ENCODE measurements at regions not wholly inside any gene's neighbourhood (a gene's known extent, or its start where the extent isn't known, plus 50 kb on each side); places are given as distances from the start of the nearest gene placed in this dataset.
A peak's percentile ranks its signal among the peaks of the same experiment; 100 is the strongest.

GRCh38 chr3:31423482-31423881 is 109.2 kb upstream of the STT3B start (continued):
- TF ChIP-seq SOX13 (IDR thresholded peaks at IDR 0.05) (no peak), SOX13 (CRISPR knock-in tag; conservative IDR thresholded peaks at IDR 0.05 in 1 of 2, IDR thresholded peaks at IDR 0.05 in 1 of 2) (peak in 1 of 2 experiments; percentile 8; a peak in 1 of 4 replicates)

DNA sequence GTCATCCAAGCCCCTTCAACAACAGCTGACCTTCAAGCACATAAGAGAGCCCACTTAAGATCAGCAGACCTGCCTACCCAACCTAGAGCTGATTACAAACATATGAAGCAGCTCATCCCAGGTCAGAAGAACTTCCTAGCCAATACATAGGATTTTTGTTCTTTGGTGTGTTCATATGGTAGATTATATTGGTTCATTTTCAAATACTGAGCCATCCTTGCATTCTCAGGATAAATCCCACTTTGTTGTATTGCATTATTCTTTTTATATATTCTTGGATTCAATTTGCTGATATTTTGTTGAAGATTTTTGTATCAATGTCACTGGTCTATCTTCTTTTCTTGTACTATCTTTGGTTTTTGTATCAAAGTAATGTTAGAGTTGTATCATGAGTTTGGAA is 107.3 kb upstream of the STT3B start:
- in situ Hi-C loops (cut with HindIII; ENCODE audit: extremely low pct_ligation_motif_present, low pct_unique_long_range_greater_than_20kb), result no loop called here
- H3K4me2 ChIP-seq (ENCODE audit: low read depth, low read length), result no peak overlapping the region
- H3K27me3 ChIP-seq (ENCODE audit: control insufficient read depth in 1 of 2, insufficient read depth in 2 of 2, low read length in 2 of 2), result no peaks in the 10 kb centered on the region
- no peaks in the 10 kb centered on the region for H3K9me3 ChIP-seq (ENCODE audit: low read length)
- H2AFZ ChIP-seq (ENCODE audit: low read length), result no peak overlapping the region
- intact Hi-C loops (cut with micrococcal nuclease; ENCODE audit: unreplicated experiment), result no loop called here
- CTCF ChIA-PET (ENCODE audit: low intra/inter-chr PET ratio, low total read pairs), result no interaction called here
- POLR2A ChIA-PET, result no interaction called here
- H4K20me1 ChIP-seq (ENCODE audit: insufficient read depth, low read length), result no peaks in the 10 kb centered on the region
- no peak for DNase-seq (ENCODE audit: low spot score)
- BruUV-seq (replicated peaks), result no TSS peak
- no peak overlapping the region for H3K9ac ChIP-seq (ENCODE audit: insufficient read depth, low read depth, low read length)
- H3K36me3 ChIP-seq (replicated peaks in 1 of 2; ENCODE audit: control insufficient read depth in 1 of 2, insufficient read depth in 2 of 2, low read length in 2 of 2), result no peaks in the 10 kb centered on the region
- no peaks in the 10 kb centered on the region for H3K79me2 ChIP-seq (ENCODE audit: insufficient read depth, low read length)
- H3K27ac ChIP-seq (ENCODE audit: extremely low read length, insufficient read depth, low read length), result no peak overlapping the region
- ATAC-seq, result no peak
- no peak for FAIRE-seq
- H3K4me3 ChIP-seq (replicated peaks in 1 of 3; ENCODE audit: insufficient read depth in 1 of 3, low read depth in 2 of 3, low read length in 3 of 3), result no peak overlapping the region
- peaks cover 35% of the 10 kb centered on the region for H3K4me1 ChIP-seq (ENCODE audit: insufficient read depth, low read length)
- TF ChIP-seq AHR (CRISPR knock-in tag; IDR thresholded peaks at IDR 0.05), result no peak
- TF ChIP-seq NPAS2 (CRISPR knock-in tag; IDR thresholded peaks at IDR 0.05; ENCODE audit: borderline replicate concordance), result no peak

DNA sequence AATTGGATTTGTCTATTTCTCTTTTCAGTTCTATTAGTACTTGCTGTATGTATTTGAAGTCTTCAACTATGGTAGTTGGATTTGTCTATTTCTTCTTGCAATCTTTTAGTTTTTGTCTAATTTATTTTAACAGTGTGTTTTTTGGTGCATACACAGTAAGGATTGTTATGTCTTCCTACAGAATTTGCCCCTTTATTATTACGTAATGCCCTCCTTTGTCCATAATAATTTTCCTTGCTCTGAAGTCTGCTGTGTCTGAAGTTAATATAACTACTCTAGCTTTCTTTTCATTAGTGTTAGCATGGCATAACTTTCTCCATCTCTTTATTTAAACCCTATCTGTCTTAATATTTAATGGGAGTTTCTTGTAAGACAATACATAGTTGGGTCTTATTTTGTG is 105.1 kb upstream of the STT3B start:
- Histone ChIP-seq H3K9me3 (ENCODE audit: low read length) (no peaks in the 10 kb centered on the region), H3K27ac (ENCODE audit: extremely low read length, insufficient read depth, low read length) (no peak overlapping the region), H3K9ac (ENCODE audit: insufficient read depth, low read depth, low read length) (no peak overlapping the region), H2AFZ (ENCODE audit: low read length) (no peak overlapping the region), H3K4me2 (ENCODE audit: low read depth, low read length) (no peak overlapping the region), H3K36me3 (replicated peaks in 1 of 2; ENCODE audit: control insufficient read depth in 1 of 2, insufficient read depth in 2 of 2, low read length in 2 of 2) (no peaks in the 10 kb centered on the region), H3K79me2 (ENCODE audit: insufficient read depth, low read length) (no peaks in the 10 kb centered on the region), H4K20me1 (ENCODE audit: insufficient read depth, low read length) (no peaks in the 10 kb centered on the region), H3K4me3 (replicated peaks in 1 of 3; ENCODE audit: insufficient read depth in 1 of 3, low read depth in 2 of 3, low read length in 3 of 3) (no peak overlapping the region), H3K27me3 (ENCODE audit: control insufficient read depth in 1 of 2, insufficient read depth in 2 of 2, low read length in 2 of 2) (no peaks in the 10 kb centered on the region), H3K4me1 (ENCODE audit: insufficient read depth, low read length) (peaks cover 17% of the 10 kb centered on the region)
- ATAC-seq (no peak), FAIRE-seq (no peak), DNase-seq (ENCODE audit: low spot score) (no peak)
- WGBS (ENCODE audit: low lambda C conversion rate), result 68% methylated on average over 1 of the region's 1 CpG
- ChIA-PET POLR2A (no interaction called here), CTCF (ENCODE audit: low intra/inter-chr PET ratio, low total read pairs) (no interaction called here)
- intact Hi-C loops (cut with micrococcal nuclease; ENCODE audit: unreplicated experiment), result no loop called here
- BruUV-seq (replicated peaks), result no TSS peak
- in situ Hi-C loops (cut with HindIII; ENCODE audit: extremely low pct_ligation_motif_present, low pct_unique_long_range_greater_than_20kb), result no loop called here
- TF ChIP-seq ZNF777 (CRISPR knock-in tag; IDR thresholded peaks at IDR 0.05) (no peak), ZEB1 (IDR thresholded peaks at IDR 0.05; ENCODE audit: insufficient replicate concordance, low read depth) (no peak), CEBPB (IDR thresholded peaks at IDR 0.05; ENCODE audit: borderline replicate concordance, low read depth, low read length) (0 out of 2 replicates have a peak, but pooled peaks have one; percentile 37), ZNF709 (CRISPR knock-in tag; IDR thresholded peaks at IDR 0.05) (no peak)

Measured in HepG2 (cell line).